ENCODE measurements at regions not wholly inside any gene's neighbourhood (a gene's known extent, or its start where the extent isn't known, plus 50 kb on each side); places are given as distances from the start of the nearest gene placed in this dataset.

- TF ChIP-seq CTCF (conservative IDR thresholded peaks at IDR 0.05; ENCODE audit: low read length) (no peak), EZH2phosphoT487 (IDR thresholded peaks at IDR 0.05; ENCODE audit: borderline replicate concordance, low read depth, low read length) (no peak)
Measured at GRCh38 chr16:86958423-86958822, 358.8 kb downstream of the C16orf95 start.

Data from OCI-LY7 (cell line).